Gastrocnemius medialis (tissue), 4 donors: ENCODE measurements at regions not wholly inside any gene's neighbourhood (a gene's known extent, or its start where the extent isn't known, plus 50 kb on each side); places are given as distances from the start of the nearest gene placed in this dataset.

ENCODE experiments used
- ATAC-seq, 2 donors: fragments of 150-250 bp; one replicate each; pipeline ENCODE4 v1.9.1; 2016
- DNase-seq, 2 donors: peaks; one replicate each; pipeline ENCODE4 v3.0.0-alpha.2; 2019
- H3K27ac ChIP-seq, 4 donors: fragments of 200-600 bp; sonication (generic); 1 replicate in 1 of 4; 2 replicates in 3 of 4; pipeline ENCODE4 v1.5.1; 2016 to 2018; ENCODE audit warnings: mild to moderate bottlenecking in 2 of 4, moderate library complexity in 1 of 4
- H3K27me3 ChIP-seq, 3 donors: fragments of 200-600 bp; sonication (generic) in 2 of 3; 1 replicate in 1 of 3; 2 replicates in 2 of 3; pipeline versions ENCODE4 v1.5.1 to v1.6.0; 2016 to 2019; ENCODE audit warnings: mild to moderate bottlenecking in 1 of 3, moderate library complexity in 1 of 3
- H3K36me3 ChIP-seq, 2 donors: fragments of 200-600 bp; sonication (generic) in 1 of 2; one replicate each; pipeline ENCODE4 v1.5.1; 2017 to 2018
- H3K4me1 ChIP-seq, 2 donors: fragments of 200-600 bp; sonication (generic) in 1 of 2; one replicate each; pipeline ENCODE4 v1.5.1; 2016 to 2017; ENCODE audit warnings: mild to moderate bottlenecking in 2 of 2
- H3K4me3 ChIP-seq, 4 donors: fragments of 200-600 bp; sonication (generic) in 3 of 4; 1 replicate in 1 of 4; 2 replicates in 3 of 4; pipeline ENCODE4 v1.5.1; 2016 to 2019; ENCODE audit warnings: mild to moderate bottlenecking in 2 of 4
- H3K9me3 ChIP-seq, 3 donors: fragments of 200-600 bp; sonication (generic) in 2 of 3; 1 replicate in 1 of 3; 2 replicates in 2 of 3; pipeline ENCODE4 v1.5.1; 2016 to 2019
- CTCF ChIP-seq, 5 experiments: fragments of 450-650 bp in 3 of 5; fragments of 200-600 bp in 2 of 5; sonication (generic) in 2 of 5; IDR thresholded peaks in 4 of 5; conservative IDR thresholded peaks in 1 of 5; 1 replicate in 4 of 5; 2 replicates in 1 of 5; pipeline ENCODE4 v1.5.1; 2016 to 2019; ENCODE audit warnings: antibody characterized with exemption in 5 of 5, mild to moderate bottlenecking in 3 of 5, moderate library complexity in 3 of 5
- POLR2A ChIP-seq, 2 donors: fragments of 450-650 bp; IDR thresholded peaks; one replicate each; pipeline ENCODE4 v1.6.1; 2017; ENCODE audit warnings: antibody characterized with exemption in 2 of 2, mild to moderate bottlenecking in 2 of 2, moderate library complexity in 2 of 2
- in situ Hi-C, 4 donors: fragments of 200-750 bp; cut with MboI; loops; one replicate each; pipeline versions ENCODE4 v1.15.0 to v1.8.0; 2017; ENCODE audit warnings: low sequenced_read_pairs in 4 of 4
- intact Hi-C: fragments of 100-400 bp; cut with DNase I; formaldehyde crosslinking; loops from one replicate; pipeline ENCODE4 v1.15.1; 2023; ENCODE audit warnings: low total_unique reads

DNA sequence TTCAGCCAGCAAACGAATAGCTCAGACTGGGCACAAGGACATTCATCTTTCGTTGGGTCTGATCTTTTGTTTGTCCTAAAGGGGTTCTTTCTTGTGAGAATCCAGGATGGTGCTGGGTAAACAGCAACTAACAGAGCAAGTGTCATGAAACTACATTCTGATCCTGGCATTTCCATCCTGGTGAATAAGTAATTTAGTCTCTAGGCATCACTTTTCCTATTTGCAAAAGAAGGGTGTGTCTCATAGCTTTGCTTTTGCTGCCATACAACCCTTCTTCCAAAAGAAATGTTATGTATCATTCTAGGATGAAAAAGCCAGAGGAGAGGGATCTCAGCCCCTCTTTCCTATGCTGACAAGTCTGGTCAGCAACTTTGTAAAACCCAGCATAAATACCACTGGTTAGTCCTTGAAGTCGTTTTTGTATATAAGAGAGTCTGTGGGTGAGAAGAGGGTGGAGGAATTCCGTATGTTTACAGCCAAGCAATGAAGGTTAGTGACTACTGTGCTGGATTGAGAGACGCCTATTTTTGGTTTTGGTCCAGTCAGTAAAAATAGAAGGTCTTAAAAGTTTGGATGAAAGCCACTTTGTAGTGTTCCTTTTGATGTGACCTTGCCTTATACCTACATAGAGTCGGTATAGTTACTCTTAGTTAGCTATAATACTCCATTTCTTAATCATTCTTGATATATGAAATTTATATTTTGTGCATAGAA is 88.4 kb upstream of the SLC25A13 start:
- Histone ChIP-seq H3K9me3 (no peaks in the 10 kb centered on the region), H3K27ac (no peak overlapping the region), H3K36me3 (no peaks in the 10 kb centered on the region), H3K4me3 (no peak overlapping the region), H3K4me1 (peaks cover 0 to 20% of the 10 kb centered on the region in 2 donors), H3K27me3 (no peaks in the 10 kb centered on the region)
- DNase-seq (no peak), ATAC-seq (peak in 1 of 2 donors; percentile 66)
- in situ Hi-C loops = no loop called here
- intact Hi-C loops = no loop called here
- TF ChIP-seq CTCF (IDR thresholded peaks at IDR 0.05 in 4 of 5, conservative IDR thresholded peaks at IDR 0.05 in 1 of 5) (no peak), POLR2A (IDR thresholded peaks at IDR 0.05) (no peak)

GRCh38 chr7:96408881-96409280 is 87.0 kb upstream of the SLC25A13 start:
- H3K27me3 ChIP-seq = no peaks in the 10 kb centered on the region
- no peaks in the 10 kb centered on the region for H3K36me3 ChIP-seq
- in situ Hi-C loops = no loop called here
- ATAC-seq (no peak), DNase-seq (no peak)
- intact Hi-C loops = no loop called here
- peaks cover 0 to 20% of the 10 kb centered on the region in 2 donors for H3K4me1 ChIP-seq
- TF ChIP-seq CTCF (IDR thresholded peaks at IDR 0.05 in 4 of 5, conservative IDR thresholded peaks at IDR 0.05 in 1 of 5) (no peak), POLR2A (IDR thresholded peaks at IDR 0.05) (no peak)
- no peaks in the 10 kb centered on the region for H3K9me3 ChIP-seq
- H3K4me3 ChIP-seq = no peak overlapping the region
- no peak overlapping the region for H3K27ac ChIP-seq

DNA sequence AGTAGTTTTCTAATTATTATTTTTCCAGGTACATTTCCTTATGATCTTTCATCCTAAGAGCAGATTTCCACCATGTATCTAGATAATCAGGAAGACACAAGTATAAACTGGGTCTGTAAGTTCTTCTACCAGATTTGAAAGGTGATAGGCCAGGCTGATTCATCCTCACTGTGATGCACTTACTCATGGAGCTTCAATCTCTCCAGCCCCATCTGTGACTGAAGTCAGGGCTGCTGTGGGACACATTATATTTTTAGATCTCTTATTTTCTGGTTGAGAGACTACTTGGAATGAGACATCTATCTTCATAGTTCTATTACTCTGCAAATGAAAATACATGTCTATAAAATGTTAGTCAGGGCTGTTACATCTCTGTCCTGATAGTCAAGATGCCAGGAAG is 85.5 kb upstream of the SLC25A13 start:
- intact Hi-C loops = no loop called here
- H3K4me1 ChIP-seq = peaks cover 0 to 20% of the 10 kb centered on the region in 2 donors
- H3K4me3 ChIP-seq = no peak overlapping the region
- no peaks in the 10 kb centered on the region for H3K9me3 ChIP-seq
- no peaks in the 10 kb centered on the region for H3K27me3 ChIP-seq
- no peak for DNase-seq
- in situ Hi-C loops = no loop called here
- no peak for ATAC-seq
- H3K36me3 ChIP-seq = no peaks in the 10 kb centered on the region
- no peak overlapping the region for H3K27ac ChIP-seq
- TF ChIP-seq POLR2A (IDR thresholded peaks at IDR 0.05) (no peak), CTCF (IDR thresholded peaks at IDR 0.05 in 4 of 5, conservative IDR thresholded peaks at IDR 0.05 in 1 of 5) (no peak)

DNA sequence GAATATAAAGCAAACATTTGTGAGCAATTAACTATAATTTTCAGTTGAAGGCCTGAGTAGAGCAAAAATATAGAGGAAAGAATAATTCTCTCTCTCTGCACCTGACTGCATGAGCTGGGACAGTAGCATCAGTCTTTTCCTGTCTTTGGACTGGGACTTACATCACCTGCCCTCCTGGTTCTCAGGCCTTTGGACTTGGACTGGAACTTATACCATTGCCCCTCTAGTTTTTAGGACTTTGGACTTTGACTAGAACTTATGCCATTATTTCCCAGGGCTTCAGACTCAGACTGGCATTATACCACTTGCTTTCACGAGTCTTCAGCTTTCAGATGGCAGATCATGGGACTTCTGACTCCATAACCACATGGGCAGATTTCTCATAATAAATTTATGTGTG is 81.0 kb upstream of the SLC25A13 start:
- in situ Hi-C loops (no loop called here), intact Hi-C loops (no loop called here)
- ATAC-seq = no peak
- Histone ChIP-seq H3K27ac (no peak overlapping the region), H3K36me3 (no peaks in the 10 kb centered on the region), H3K4me1 (no peaks in the 10 kb centered on the region), H3K27me3 (no peaks in the 10 kb centered on the region), H3K9me3 (no peaks in the 10 kb centered on the region), H3K4me3 (no peak overlapping the region)
- no peak for DNase-seq
- TF ChIP-seq CTCF (IDR thresholded peaks at IDR 0.05 in 4 of 5, conservative IDR thresholded peaks at IDR 0.05 in 1 of 5) (no peak), POLR2A (IDR thresholded peaks at IDR 0.05) (no peak)

DNA sequence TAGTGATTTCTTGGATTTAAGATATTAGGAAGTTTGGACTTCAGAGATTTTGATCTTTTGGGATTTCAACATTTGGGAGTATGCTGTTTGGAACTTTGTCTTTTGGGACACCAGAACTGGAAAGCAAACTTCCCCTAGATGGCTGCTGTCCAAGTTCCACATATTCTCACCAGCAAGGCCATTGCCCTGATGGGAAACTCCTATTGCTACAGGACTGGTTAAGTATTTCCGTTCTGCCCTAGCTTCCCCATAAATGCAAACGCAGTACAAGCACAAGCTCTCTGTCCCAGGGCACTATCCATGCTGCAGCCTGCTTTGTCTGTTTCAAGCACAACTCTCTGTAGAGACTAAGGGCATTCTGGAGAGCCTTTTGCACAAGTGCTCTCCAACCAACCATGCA is 79.3 kb upstream of the SLC25A13 start:
- Histone ChIP-seq H3K4me1 (no peaks in the 10 kb centered on the region), H3K36me3 (no peaks in the 10 kb centered on the region), H3K4me3 (no peak overlapping the region), H3K27ac (no peak overlapping the region), H3K27me3 (no peaks in the 10 kb centered on the region), H3K9me3 (no peaks in the 10 kb centered on the region)
- in situ Hi-C loops (no loop called here), intact Hi-C loops (no loop called here)
- ATAC-seq = no peak
- DNase-seq = no peak
- TF ChIP-seq CTCF (IDR thresholded peaks at IDR 0.05 in 4 of 5, conservative IDR thresholded peaks at IDR 0.05 in 1 of 5) (no peak), POLR2A (IDR thresholded peaks at IDR 0.05) (no peak)
